Right hindlimb (tissue), 1 donor: ENCODE measurements at regions not wholly inside any gene's neighbourhood (a gene's known extent, or its start where the extent isn't known, plus 50 kb on each side); places are given as distances from the start of the nearest gene placed in this dataset.
"Not testable (repeated sequence)": the region's sequence is repeated elsewhere in the genome, so short reads cannot be mapped to it uniquely, and the experiment has no call there.

Experiments used
- DNase-seq: peaks from one replicate; pipeline ENCODE4 v3.0.0-alpha.2; 2018

DNA sequence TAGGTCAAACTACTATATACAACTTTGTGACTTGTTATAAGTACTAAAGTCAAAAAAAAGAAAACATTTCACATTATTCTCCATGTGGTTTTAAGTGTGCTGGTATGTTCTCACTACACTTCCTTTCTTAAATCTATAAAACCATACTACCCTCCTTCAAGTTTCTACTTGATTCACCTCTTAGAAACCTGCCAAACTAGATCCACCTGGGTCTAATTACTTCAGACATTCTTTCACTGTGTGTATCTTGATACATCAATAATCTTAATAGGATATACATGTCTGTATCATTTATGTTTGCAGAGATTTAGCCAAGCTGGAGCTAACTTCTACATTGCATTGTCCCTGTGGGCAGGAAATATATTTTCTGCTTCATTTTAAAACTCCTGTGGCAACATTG is 1012.6 kb downstream of the EFNA5 start:
- no peak for DNase-seq

DNA sequence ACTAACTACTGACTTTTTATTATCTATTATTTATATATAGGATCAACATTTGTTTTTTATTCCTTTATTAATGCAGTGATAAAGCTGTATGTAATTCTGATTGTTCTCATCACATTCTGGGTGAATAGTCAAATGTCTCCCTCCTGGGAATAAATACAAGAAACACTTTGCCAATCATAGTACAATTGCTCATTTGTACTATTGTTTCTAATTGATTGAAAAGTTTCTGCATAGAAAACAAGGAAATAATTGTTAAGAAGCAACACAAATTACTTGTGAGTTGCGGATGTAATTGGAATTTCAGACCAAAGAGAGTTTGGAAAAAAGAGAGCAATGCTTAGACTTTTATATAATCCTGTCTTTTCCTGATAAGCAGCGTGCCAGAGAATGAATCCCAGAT is 1013.9 kb downstream of the EFNA5 start:
- DNase-seq, result no peak

GRCh38 chr5:106649031-106649430 is 1021.7 kb downstream of the EFNA5 start:
- DNase-seq, result no peak

GRCh38 chr5:106648401-106648800 is 1022.3 kb downstream of the EFNA5 start:
- DNase-seq, result no peak

DNA sequence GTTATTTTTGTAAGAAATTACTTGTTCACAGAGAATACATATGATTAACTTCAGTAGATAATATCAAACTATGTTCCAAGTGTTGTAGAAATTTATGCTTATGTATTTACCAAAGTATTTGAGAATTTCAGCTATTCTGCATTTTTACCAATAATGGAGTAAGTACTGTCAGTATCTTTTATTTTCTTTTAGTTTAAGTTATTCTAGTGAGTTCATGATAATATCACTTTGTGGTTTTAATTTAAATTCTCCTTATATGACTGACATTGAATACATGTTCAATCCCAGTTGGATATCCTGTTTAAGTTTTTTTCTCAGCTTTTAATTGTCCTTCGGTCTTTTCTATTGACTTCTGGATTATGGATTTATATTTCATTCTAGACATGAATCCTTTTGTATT is 1024.6 kb downstream of the EFNA5 start:
- no peak for DNase-seq

DNA sequence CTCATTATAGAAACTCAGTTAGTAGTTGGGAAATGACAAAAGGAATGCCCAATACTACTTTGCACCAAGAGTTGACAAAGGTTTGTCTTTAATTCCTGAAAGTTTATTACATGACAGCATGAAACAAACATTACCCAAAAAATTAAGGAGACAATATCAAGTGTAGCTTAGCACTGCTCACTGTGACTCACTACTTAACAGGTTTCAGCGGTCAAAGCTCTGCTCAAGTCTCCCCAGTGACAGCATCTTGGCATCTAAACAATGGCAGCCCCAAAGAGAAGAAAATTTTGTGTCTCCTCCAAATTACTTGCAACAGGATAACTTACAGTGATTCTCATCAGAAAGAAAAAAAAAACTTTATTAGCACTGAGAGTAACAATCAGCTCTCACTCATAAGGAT is 1030.2 kb downstream of the EFNA5 start:
- DNase-seq, result no peak

- no peak for DNase-seq
Measured at GRCh38 chr5:106639488-106639887, 1031.2 kb downstream of the EFNA5 start.

GRCh38 chr5:106637275-106637674 is 1033.5 kb downstream of the EFNA5 start:
- no peak for DNase-seq

- DNase-seq, result no peak
Measured at GRCh38 chr5:106634375-106634774, 1036.4 kb downstream of the EFNA5 start.

DNA sequence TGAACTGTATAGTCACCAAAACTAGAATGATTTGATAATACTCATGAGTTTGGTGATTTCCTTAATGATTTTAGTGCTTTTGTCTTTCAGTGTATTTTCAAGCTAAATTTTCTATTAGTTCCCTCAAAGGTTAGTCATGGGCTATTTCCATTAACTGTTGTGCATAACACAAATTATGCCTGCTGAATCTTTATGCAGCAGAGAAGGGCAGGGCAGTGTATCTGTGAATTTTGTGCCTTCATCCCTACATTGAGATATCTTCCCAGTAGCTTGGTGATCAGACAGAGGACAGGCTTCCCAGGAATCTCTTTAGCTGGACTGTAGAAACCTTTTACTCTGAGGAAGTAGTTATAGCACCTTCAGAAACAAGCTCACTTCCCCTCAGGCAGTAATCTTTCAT is 1036.9 kb downstream of the EFNA5 start:
- DNase-seq, result no peak

DNA sequence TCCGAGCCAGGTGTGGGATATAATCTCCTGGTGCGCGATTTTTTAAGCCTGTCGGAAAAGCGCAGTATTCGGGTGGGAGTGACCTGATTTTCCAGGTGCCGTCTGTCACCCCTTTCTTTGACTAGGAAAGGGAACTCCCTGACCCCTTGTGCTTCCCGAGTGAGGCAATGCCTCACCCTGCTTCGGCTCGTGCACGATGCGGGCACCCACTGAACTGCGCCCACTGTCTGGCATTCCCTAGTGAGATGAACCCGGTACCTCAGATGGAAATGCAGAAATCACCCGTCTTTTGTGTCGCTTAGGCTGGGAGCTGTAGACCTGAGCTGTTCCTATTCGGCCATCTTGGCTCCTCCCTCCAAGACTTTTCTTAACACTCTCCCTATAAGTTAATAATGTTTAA is 1042.3 kb downstream of the EFNA5 start:
- not testable (repeated sequence) for DNase-seq

DNA sequence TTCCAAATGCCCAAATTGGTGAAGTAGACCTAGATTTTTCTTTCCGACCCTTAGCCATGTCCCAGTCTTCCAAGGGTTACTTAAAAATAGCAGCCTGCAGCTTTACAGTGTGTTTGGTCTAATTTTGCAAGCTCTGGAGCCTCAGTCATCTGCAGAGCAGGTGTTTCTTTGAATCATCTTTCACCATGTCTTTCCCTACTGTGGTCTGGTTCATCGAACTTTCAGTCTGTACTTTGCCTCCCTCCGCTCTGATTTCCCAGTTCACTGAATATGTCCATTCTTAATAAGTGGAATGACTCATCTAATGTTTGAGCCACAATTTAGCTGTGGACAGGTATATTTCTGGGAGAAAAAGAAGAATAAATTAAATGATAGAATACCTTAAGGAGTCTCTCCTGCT is 1060.7 kb downstream of the EFNA5 start:
- DNase-seq, result no peak

GRCh38 chr5:106601620-106602019 is 1069.1 kb downstream of the EFNA5 start:
- no peak for DNase-seq

DNA sequence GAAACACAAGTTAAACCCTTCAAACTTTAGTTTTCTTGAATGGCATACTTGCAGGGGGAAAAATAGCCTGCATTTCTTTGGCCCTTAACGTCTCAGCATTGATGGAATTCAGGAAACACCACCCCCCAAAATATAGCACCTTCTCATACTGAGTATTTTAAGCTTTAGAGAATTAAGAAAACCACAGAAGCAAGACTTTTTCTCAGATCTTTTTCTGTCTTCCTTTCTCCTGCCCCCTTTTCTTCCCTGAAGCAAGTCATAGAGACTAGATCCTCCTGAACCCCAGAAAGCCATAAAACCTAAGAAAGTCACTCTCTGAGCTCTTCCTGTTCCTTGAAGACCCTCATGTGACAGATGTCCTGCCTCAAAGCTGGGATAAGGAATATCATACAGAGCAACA is 1069.9 kb downstream of the EFNA5 start:
- no peak for DNase-seq

DNA sequence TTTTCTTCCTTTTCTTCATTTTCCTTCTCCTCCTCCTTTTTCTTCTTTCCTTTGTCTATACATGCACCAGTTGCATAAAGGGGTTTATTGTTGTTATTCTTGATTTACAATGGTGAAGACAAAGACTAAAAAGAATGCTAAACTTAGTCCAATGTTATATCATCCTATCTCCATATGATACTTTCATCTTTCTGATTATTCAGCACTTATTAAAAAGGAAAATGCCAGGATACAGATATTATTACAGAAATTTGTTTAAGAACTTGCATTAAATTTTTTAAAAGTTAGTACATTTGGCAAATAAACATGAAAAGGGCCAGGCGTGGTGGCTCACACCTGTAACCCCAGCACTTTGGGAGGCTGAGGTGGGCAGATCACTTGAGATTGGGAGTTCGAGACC is 1074.9 kb downstream of the EFNA5 start:
- no peak for DNase-seq

DNA sequence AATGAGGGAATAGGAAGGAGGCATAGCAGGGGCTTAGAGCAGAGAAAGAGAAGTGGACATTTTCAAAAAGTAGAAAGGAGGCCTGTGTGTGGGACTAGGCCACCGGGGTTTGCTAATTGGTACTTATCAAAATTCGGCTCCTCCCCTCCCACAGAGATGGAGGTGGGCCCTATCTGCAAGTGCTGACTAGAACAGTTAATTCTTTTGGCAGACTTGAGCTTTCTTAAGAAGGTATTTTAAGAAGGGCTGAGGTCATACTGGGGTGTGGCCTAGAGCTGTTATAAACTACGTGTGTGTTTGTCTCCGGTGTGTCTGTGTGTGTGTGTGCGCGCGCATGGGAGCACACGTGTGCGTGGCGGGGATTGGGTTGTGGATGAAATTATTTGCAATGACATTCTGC is 1086.5 kb downstream of the EFNA5 start:
- DNase-seq, result no peak

DNA sequence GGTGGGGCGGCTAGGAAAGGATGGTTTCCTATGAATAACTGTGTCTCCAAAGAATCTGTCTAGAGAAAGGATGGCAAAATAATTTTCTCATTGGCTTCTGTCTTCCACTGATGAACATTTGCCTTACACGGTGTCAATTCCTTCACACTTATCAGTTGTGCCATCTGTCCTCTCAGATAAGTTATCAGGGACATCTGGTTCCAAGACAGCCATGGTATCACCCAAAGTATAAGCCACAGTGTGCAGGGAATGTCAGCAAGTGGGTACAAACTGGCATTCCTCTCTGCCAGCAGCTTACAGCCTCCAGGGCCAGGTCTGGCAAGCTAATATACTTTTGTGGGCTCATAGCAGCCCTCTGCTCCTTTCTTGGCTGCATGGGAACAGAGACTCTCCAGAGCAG is 1092.0 kb downstream of the EFNA5 start:
- no peak for DNase-seq

GRCh38 chr5:106574820-106575219 is 1095.9 kb downstream of the EFNA5 start:
- DNase-seq, result no peak

GRCh38 chr5:106566031-106566430 is 1104.7 kb downstream of the EFNA5 start:
- no peak for DNase-seq

DNA sequence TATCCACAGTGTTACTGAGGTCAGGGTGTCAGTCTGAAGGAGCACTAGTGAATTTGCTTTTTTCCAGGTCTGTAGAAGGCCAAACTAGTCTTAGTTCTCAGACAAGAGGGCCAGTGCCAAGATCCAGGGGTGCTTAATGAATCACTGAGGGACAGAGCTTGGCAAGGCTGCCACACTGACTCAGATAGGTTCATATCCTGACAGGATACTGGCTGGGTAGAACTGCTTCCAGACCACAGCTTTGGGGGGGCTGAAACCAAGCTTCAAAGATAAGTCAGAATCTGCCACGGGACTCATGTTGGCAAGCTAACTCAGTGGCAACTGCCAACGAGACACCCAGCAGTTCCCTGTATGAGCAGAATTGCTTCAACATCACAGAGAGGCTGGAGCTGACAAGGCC is 1125.4 kb downstream of the EFNA5 start:
- DNase-seq, result no peak

DNA sequence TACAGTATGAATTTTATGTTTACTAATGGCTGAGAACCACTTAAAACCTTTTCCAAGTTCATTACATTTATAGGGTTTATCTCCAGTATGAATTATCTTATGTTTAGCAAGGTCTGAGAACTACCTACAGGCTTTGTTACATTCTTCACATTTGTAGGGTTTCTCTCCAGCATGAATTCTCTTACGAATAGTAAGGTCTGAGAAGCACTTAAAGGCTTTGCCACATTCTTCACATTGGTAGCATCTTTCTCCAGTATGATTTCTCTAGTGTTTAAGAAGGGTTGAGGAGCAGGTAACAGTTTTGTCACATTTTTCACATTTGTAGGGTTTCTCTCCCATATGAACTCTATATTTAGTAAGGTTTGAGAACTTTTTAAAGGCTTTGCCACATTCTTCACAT is 1127.4 kb downstream of the EFNA5 start:
- DNase-seq, result no peak

GRCh38 chr5:106530150-106530549 is 1140.6 kb downstream of the EFNA5 start:
- DNase-seq, result no peak

- DNase-seq, result no peak
Measured at GRCh38 chr5:106525438-106525837, 1145.3 kb downstream of the EFNA5 start.

DNA sequence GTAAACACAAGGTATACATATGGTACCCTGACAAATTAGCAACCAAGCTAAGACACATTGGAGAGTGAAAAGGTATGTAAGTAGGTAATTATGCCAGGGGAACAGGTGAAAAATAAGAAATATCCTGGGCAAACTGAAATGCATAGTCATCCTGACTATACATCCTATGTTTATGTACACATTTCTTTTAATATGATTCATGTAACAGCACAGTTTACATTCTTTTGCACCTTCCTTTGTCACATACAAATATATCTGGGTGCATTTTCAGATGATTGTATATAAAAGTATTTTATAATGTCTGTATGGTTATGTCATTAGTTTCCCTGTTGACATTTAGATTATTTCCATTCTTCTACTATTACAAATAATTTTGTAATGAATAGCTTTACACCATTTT is 1146.9 kb downstream of the EFNA5 start:
- no peak for DNase-seq

DNA sequence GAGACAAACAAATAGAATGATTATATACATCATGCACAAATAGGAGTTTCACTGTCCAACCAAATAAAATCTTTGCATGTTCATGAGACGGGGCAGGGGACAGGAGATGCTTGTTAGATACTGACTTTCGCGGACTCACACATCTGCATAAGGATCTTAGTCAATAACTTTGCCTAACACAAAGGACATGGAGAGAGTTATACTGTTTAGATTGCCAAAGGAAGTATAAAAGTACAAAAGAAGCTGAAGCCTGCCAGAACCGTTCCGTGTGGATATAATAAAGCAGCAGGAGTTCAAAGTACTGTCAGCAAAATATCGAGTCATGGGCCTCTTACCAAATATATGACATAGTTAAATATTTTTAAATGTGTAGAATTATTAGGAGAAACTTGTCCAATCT is 1148.4 kb downstream of the EFNA5 start:
- no peak for DNase-seq

GRCh38 chr5:106521701-106522100 is 1149.0 kb downstream of the EFNA5 start:
- no peak for DNase-seq
